ENCODE measurements at regions not wholly inside any gene's neighbourhood (a gene's known extent, or its start where the extent isn't known, plus 50 kb on each side); places are given as distances from the start of the nearest gene placed in this dataset.

- Histone ChIP-seq H2AFZ (ENCODE audit: low read depth, low read length, severe bottlenecking) (no peak overlapping the region), H3K27ac (ENCODE audit: low read depth, low read length) (no peak overlapping the region), H3K9me2 (replicated peaks; ENCODE audit: insufficient read depth, low read length) (no peaks in the 10 kb centered on the region), H3K9me3 (ENCODE audit: insufficient read depth, low read length) (no peaks in the 10 kb centered on the region), H3F3A (ENCODE audit: insufficient read depth) (no peaks in the 10 kb centered on the region), H3K27me3 (ENCODE audit: low read length) (no peaks in the 10 kb centered on the region), H3K9ac (ENCODE audit: low read length) (no peak overlapping the region), H3K4me3 (ENCODE audit: insufficient read depth, low read length, poor library complexity, severe bottlenecking) (no peak overlapping the region), H3K79me2 (ENCODE audit: insufficient read depth, low read length) (no peaks in the 10 kb centered on the region), H3K36me3 (ENCODE audit: low read length) (no peaks in the 10 kb centered on the region), H3K4me2 (ENCODE audit: low read depth, low read length, poor library complexity, severe bottlenecking) (no peak overlapping the region), H4K20me1 (ENCODE audit: low read depth, low read length) (no peaks in the 10 kb centered on the region)
- no peak for TF ChIP-seq EZH2phosphoT487 (conservative IDR thresholded peaks at IDR 0.05; ENCODE audit: low read length)
- TF ChIP-seq CTCF (IDR thresholded peaks at IDR 0.05; ENCODE audit: insufficient read depth, low read length, poor library complexity, severe bottlenecking): no peak
These were observed 508.9 kb upstream of the LRATD1 start for GRCh38 chr2:14123436-14124103.

GRCh38 chr2:14125624-14126293 lies 506.8 kb upstream of the LRATD1 start:
- Histone ChIP-seq H2AFZ (ENCODE audit: low read depth, low read length, severe bottlenecking) (no peak overlapping the region), H3K27ac (ENCODE audit: low read depth, low read length) (no peak overlapping the region), H3K27me3 (ENCODE audit: low read length) (no peaks in the 10 kb centered on the region), H3F3A (ENCODE audit: insufficient read depth) (no peaks in the 10 kb centered on the region), H4K20me1 (ENCODE audit: low read depth, low read length) (no peaks in the 10 kb centered on the region), H3K9ac (ENCODE audit: low read length) (no peak overlapping the region), H3K36me3 (ENCODE audit: low read length) (no peaks in the 10 kb centered on the region), H3K4me3 (ENCODE audit: insufficient read depth, low read length, poor library complexity, severe bottlenecking) (no peak overlapping the region), H3K4me2 (ENCODE audit: low read depth, low read length, poor library complexity, severe bottlenecking) (no peak overlapping the region), H3K9me2 (replicated peaks; ENCODE audit: insufficient read depth, low read length) (no peaks in the 10 kb centered on the region), H3K79me2 (ENCODE audit: insufficient read depth, low read length) (no peaks in the 10 kb centered on the region), H3K9me3 (ENCODE audit: insufficient read depth, low read length) (no peaks in the 10 kb centered on the region)
- no peak for TF ChIP-seq EZH2phosphoT487 (conservative IDR thresholded peaks at IDR 0.05; ENCODE audit: low read length)
- TF ChIP-seq CTCF (IDR thresholded peaks at IDR 0.05; ENCODE audit: insufficient read depth, low read length, poor library complexity, severe bottlenecking): no peak

- Histone ChIP-seq H3K4me3 (ENCODE audit: insufficient read depth, low read length, poor library complexity, severe bottlenecking) (no peak overlapping the region), H4K20me1 (ENCODE audit: low read depth, low read length) (no peaks in the 10 kb centered on the region), H3K4me2 (ENCODE audit: low read depth, low read length, poor library complexity, severe bottlenecking) (no peak overlapping the region), H3K9me3 (ENCODE audit: insufficient read depth, low read length) (no peaks in the 10 kb centered on the region), H3K79me2 (ENCODE audit: insufficient read depth, low read length) (no peaks in the 10 kb centered on the region), H3K27me3 (ENCODE audit: low read length) (no peaks in the 10 kb centered on the region), H3F3A (ENCODE audit: insufficient read depth) (no peaks in the 10 kb centered on the region), H2AFZ (ENCODE audit: low read depth, low read length, severe bottlenecking) (no peak overlapping the region), H3K9me2 (replicated peaks; ENCODE audit: insufficient read depth, low read length) (no peaks in the 10 kb centered on the region), H3K36me3 (ENCODE audit: low read length) (no peaks in the 10 kb centered on the region), H3K9ac (ENCODE audit: low read length) (no peak overlapping the region), H3K27ac (ENCODE audit: low read depth, low read length) (no peak overlapping the region)
- TF ChIP-seq CTCF (IDR thresholded peaks at IDR 0.05; ENCODE audit: insufficient read depth, low read length, poor library complexity, severe bottlenecking) (no peak), EZH2phosphoT487 (conservative IDR thresholded peaks at IDR 0.05; ENCODE audit: low read length) (no peak)
These were observed 505.7 kb upstream of the LRATD1 start for GRCh38 chr2:14126846-14127245.
